ENCODE measurements at regions not wholly inside any gene's neighbourhood (a gene's known extent, or its start where the extent isn't known, plus 50 kb on each side); places are given as distances from the start of the nearest gene placed in this dataset.

- H3K9me2 ChIP-seq (replicated peaks; ENCODE audit: control insufficient read depth, low read length), result no peaks in the 10 kb centered on the region
- H3K36me3 ChIP-seq (ENCODE audit: control insufficient read depth, low read length), result no peaks in the 10 kb centered on the region
- H3K4me1 ChIP-seq (ENCODE audit: control insufficient read depth, low read length), result no peaks in the 10 kb centered on the region
- no peaks in the 10 kb centered on the region for H3K27me3 ChIP-seq (ENCODE audit: control insufficient read depth, low read length)
- no peaks in the 10 kb centered on the region for H3K9me3 ChIP-seq (ENCODE audit: control insufficient read depth, insufficient read depth, low read length)
- H3K4me3 ChIP-seq (ENCODE audit: low read length), result no peak overlapping the region
- H3K27ac ChIP-seq (ENCODE audit: low read depth, low read length), result no peak overlapping the region
- H3K79me2 ChIP-seq (ENCODE audit: control insufficient read depth, low read length), result no peaks in the 10 kb centered on the region
- no peaks in the 10 kb centered on the region for H3F3A ChIP-seq (ENCODE audit: control insufficient read depth, insufficient read depth)
- H4K20me1 ChIP-seq (ENCODE audit: control insufficient read depth, insufficient read depth, low read depth, low read length), result no peaks in the 10 kb centered on the region
- TF ChIP-seq CTCF (IDR thresholded peaks at IDR 0.05; ENCODE audit: low read depth, low read length, poor library complexity, severe bottlenecking) (no peak), EZH2phosphoT487 (IDR thresholded peaks at IDR 0.05; ENCODE audit: borderline replicate concordance, low read length) (no peak)
- H3K4me2 ChIP-seq (ENCODE audit: low read length), result no peak overlapping the region
Measured at GRCh38 chr3:28826840-28827239, 454.0 kb upstream of the RBMS3 start.

GRCh38 chr3:28835249-28835648, 445.6 kb upstream of the RBMS3 start:
- Histone ChIP-seq H3K9me3 (ENCODE audit: control insufficient read depth, insufficient read depth, low read length) (no peaks in the 10 kb centered on the region), H3K4me2 (ENCODE audit: low read length) (no peak overlapping the region), H4K20me1 (ENCODE audit: control insufficient read depth, insufficient read depth, low read depth, low read length) (no peaks in the 10 kb centered on the region), H3K4me1 (ENCODE audit: control insufficient read depth, low read length) (no peaks in the 10 kb centered on the region), H3K36me3 (ENCODE audit: control insufficient read depth, low read length) (no peaks in the 10 kb centered on the region), H3F3A (ENCODE audit: control insufficient read depth, insufficient read depth) (no peaks in the 10 kb centered on the region), H3K27me3 (ENCODE audit: control insufficient read depth, low read length) (no peaks in the 10 kb centered on the region), H3K9me2 (replicated peaks; ENCODE audit: control insufficient read depth, low read length) (no peaks in the 10 kb centered on the region), H3K27ac (ENCODE audit: low read depth, low read length) (no peak overlapping the region), H3K79me2 (ENCODE audit: control insufficient read depth, low read length) (no peaks in the 10 kb centered on the region), H3K4me3 (ENCODE audit: low read length) (no peak overlapping the region)
- TF ChIP-seq CTCF (IDR thresholded peaks at IDR 0.05; ENCODE audit: low read depth, low read length, poor library complexity, severe bottlenecking), result no peak

GRCh38 chr3:28835751-28836150, 445.1 kb upstream of the RBMS3 start:
- Histone ChIP-seq H3K9me3 (ENCODE audit: control insufficient read depth, insufficient read depth, low read length) (no peaks in the 10 kb centered on the region), H3K9me2 (replicated peaks; ENCODE audit: control insufficient read depth, low read length) (no peaks in the 10 kb centered on the region), H3F3A (ENCODE audit: control insufficient read depth, insufficient read depth) (no peaks in the 10 kb centered on the region), H3K4me2 (ENCODE audit: low read length) (no peak overlapping the region), H3K36me3 (ENCODE audit: control insufficient read depth, low read length) (no peaks in the 10 kb centered on the region), H3K4me3 (ENCODE audit: low read length) (no peak overlapping the region), H4K20me1 (ENCODE audit: control insufficient read depth, insufficient read depth, low read depth, low read length) (no peaks in the 10 kb centered on the region), H3K27me3 (ENCODE audit: control insufficient read depth, low read length) (no peaks in the 10 kb centered on the region), H3K4me1 (ENCODE audit: control insufficient read depth, low read length) (no peaks in the 10 kb centered on the region), H3K27ac (ENCODE audit: low read depth, low read length) (no peak overlapping the region), H3K79me2 (ENCODE audit: control insufficient read depth, low read length) (no peaks in the 10 kb centered on the region)
- TF ChIP-seq CTCF (IDR thresholded peaks at IDR 0.05; ENCODE audit: low read depth, low read length, poor library complexity, severe bottlenecking), result no peak
- no peak for TF ChIP-seq EZH2phosphoT487 (IDR thresholded peaks at IDR 0.05; ENCODE audit: borderline replicate concordance, low read length)

GRCh38 chr3:28836199-28836598, 444.7 kb upstream of the RBMS3 start:
- H3K9me3 ChIP-seq (ENCODE audit: control insufficient read depth, insufficient read depth, low read length), result no peaks in the 10 kb centered on the region
- TF ChIP-seq EZH2phosphoT487 (IDR thresholded peaks at IDR 0.05; ENCODE audit: borderline replicate concordance, low read length) (no peak), CTCF (IDR thresholded peaks at IDR 0.05; ENCODE audit: low read depth, low read length, poor library complexity, severe bottlenecking) (no peak)
- no peaks in the 10 kb centered on the region for H3K36me3 ChIP-seq (ENCODE audit: control insufficient read depth, low read length)
- no peaks in the 10 kb centered on the region for H3K79me2 ChIP-seq (ENCODE audit: control insufficient read depth, low read length)
- H4K20me1 ChIP-seq (ENCODE audit: control insufficient read depth, insufficient read depth, low read depth, low read length), result no peaks in the 10 kb centered on the region
- no peaks in the 10 kb centered on the region for H3K9me2 ChIP-seq (replicated peaks; ENCODE audit: control insufficient read depth, low read length)
- no peak overlapping the region for H3K27ac ChIP-seq (ENCODE audit: low read depth, low read length)
- H3K27me3 ChIP-seq (ENCODE audit: control insufficient read depth, low read length), result no peaks in the 10 kb centered on the region
- H3F3A ChIP-seq (ENCODE audit: control insufficient read depth, insufficient read depth), result no peaks in the 10 kb centered on the region
- H3K4me1 ChIP-seq (ENCODE audit: control insufficient read depth, low read length), result no peaks in the 10 kb centered on the region
- H3K4me3 ChIP-seq (ENCODE audit: low read length), result no peak overlapping the region
- H3K4me2 ChIP-seq (ENCODE audit: low read length), result no peak overlapping the region

All from DOHH2 (cell line).